ENCODE measurements at regions not wholly inside any gene's neighbourhood (a gene's known extent, or its start where the extent isn't known, plus 50 kb on each side); places are given as distances from the start of the nearest gene placed in this dataset.

- no peak for DNase-seq (ENCODE audit: low spot score)
These were observed 391.2 kb downstream of the ANKRD50 start for GRCh38 chr4:124321364-124321763.

GRCh38 chr4:124322234-124323065 is 390.1 kb downstream of the ANKRD50 start:
- peak; percentile 47 for DNase-seq (ENCODE audit: low spot score)

GRCh38 chr4:124325690-124326089 is 386.8 kb downstream of the ANKRD50 start:
- DNase-seq (ENCODE audit: low spot score), result no peak

GRCh38 chr4:124329134-124329533 is 383.4 kb downstream of the ANKRD50 start:
- DNase-seq (ENCODE audit: low spot score), result no peak

- no peak for DNase-seq (ENCODE audit: low spot score)
These were observed 382.5 kb downstream of the ANKRD50 start for GRCh38 chr4:124330045-124330444.

GRCh38 chr4:124331781-124332180 is 380.8 kb downstream of the ANKRD50 start:
- no peak for DNase-seq (ENCODE audit: low spot score)

- DNase-seq (ENCODE audit: low spot score), result no peak
These were observed 379.1 kb downstream of the ANKRD50 start for GRCh38 chr4:124333466-124333865.

- DNase-seq (ENCODE audit: low spot score), result peak; percentile 78
These were observed 378.4 kb downstream of the ANKRD50 start for GRCh38 chr4:124334119-124334518.

GRCh38 chr4:124337874-124338273 is 374.7 kb downstream of the ANKRD50 start:
- peak; percentile 11 for DNase-seq (ENCODE audit: low spot score)

- DNase-seq (ENCODE audit: low spot score), result no peak
These were observed 368.8 kb downstream of the ANKRD50 start for GRCh38 chr4:124343661-124344171.

- no peak for DNase-seq (ENCODE audit: low spot score)
These were observed 339.6 kb downstream of the ANKRD50 start for GRCh38 chr4:124372916-124373315.

- DNase-seq (ENCODE audit: low spot score), result no peak
These were observed 326.4 kb downstream of the ANKRD50 start for GRCh38 chr4:124386163-124386562.

GRCh38 chr4:124386648-124387047 is 325.9 kb downstream of the ANKRD50 start:
- no peak for DNase-seq (ENCODE audit: low spot score)

- DNase-seq (ENCODE audit: low spot score), result no peak
These were observed 322.9 kb downstream of the ANKRD50 start for GRCh38 chr4:124389591-124389990.

GRCh38 chr4:124390861-124391260 is 321.7 kb downstream of the ANKRD50 start:
- no peak for DNase-seq (ENCODE audit: low spot score)

- DNase-seq (ENCODE audit: low spot score), result no peak
These were observed 316.2 kb downstream of the ANKRD50 start for GRCh38 chr4:124396333-124396732.

GRCh38 chr4:124401606-124402005 is 310.9 kb downstream of the ANKRD50 start:
- no peak for DNase-seq (ENCODE audit: low spot score)

- DNase-seq (ENCODE audit: low spot score), result no peak
These were observed 303.5 kb downstream of the ANKRD50 start for GRCh38 chr4:124409044-124409443.

GRCh38 chr4:124414276-124415040 is 298.1 kb downstream of the ANKRD50 start:
- no peak for DNase-seq (ENCODE audit: low spot score)

GRCh38 chr4:124415146-124415545 is 297.4 kb downstream of the ANKRD50 start:
- no peak for DNase-seq (ENCODE audit: low spot score)

- DNase-seq (ENCODE audit: low spot score), result no peak
These were observed 295.2 kb downstream of the ANKRD50 start for GRCh38 chr4:124417371-124417770.

GRCh38 chr4:124420166-124420695 is 292.3 kb downstream of the ANKRD50 start:
- no peak for DNase-seq (ENCODE audit: low spot score)

GRCh38 chr4:124423160-124423559 is 289.4 kb downstream of the ANKRD50 start:
- no peak for DNase-seq (ENCODE audit: low spot score)
